ENCODE measurements at regions not wholly inside any gene's neighbourhood (a gene's known extent, or its start where the extent isn't known, plus 50 kb on each side); places are given as distances from the start of the nearest gene placed in this dataset.
A peak's percentile ranks its signal among the peaks of the same experiment; 100 is the strongest.

- peak; percentile 20 for DNase-seq (ENCODE audit: low spot score)
Measured at GRCh38 chr13:76440568-76440967, 445.6 kb downstream of the KCTD12 start.

- DNase-seq (ENCODE audit: low spot score) = no peak
Measured at GRCh38 chr13:76439546-76439945, 446.7 kb downstream of the KCTD12 start.

- no peak for DNase-seq (ENCODE audit: low spot score)
Measured at GRCh38 chr13:76438050-76438449, 448.2 kb downstream of the KCTD12 start.

DNA sequence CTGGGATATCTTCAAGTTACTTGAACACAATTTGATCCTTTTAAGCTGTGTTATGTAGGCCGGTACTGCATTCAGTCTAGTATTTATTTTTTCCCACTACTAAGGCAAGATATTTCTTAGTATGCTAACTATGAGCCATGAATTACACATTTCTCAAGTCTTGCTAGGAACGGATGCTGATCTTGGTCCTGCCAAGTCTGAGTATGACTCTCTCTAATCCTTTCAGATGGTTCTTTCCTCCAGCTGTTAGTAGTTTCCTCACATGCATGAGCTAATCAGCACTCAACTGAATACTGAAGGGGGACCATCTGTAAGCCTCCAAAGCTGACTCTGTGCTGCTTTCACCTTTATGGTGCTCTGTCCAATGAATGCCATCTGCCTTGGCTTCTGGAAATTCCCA, 460.3 kb downstream of the KCTD12 start:
- no peak for DNase-seq (ENCODE audit: low spot score)

DNA sequence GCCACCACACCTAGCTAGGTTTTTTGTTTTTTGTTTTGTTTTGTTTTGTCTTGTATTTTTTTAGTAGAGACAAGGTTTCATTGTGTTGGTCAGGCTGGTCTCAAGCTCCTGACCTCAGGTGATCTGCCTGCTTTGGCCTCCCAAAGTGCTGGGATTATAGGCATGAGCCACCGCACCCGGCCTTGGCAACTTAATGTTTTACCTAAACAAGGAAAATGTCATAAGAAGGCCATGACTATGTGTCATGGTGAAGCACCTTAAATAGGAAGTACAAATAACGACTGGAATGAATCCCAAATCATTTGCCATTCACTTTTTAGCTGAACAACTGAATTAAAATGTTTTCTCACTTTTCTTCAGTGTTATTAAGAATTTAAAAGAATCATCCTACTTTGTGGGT, 465.2 kb downstream of the KCTD12 start:
- DNase-seq (ENCODE audit: low spot score) = no peak

GRCh38 chr13:76418404-76418803, 467.8 kb downstream of the KCTD12 start:
- DNase-seq (ENCODE audit: low spot score) = no peak

DNA sequence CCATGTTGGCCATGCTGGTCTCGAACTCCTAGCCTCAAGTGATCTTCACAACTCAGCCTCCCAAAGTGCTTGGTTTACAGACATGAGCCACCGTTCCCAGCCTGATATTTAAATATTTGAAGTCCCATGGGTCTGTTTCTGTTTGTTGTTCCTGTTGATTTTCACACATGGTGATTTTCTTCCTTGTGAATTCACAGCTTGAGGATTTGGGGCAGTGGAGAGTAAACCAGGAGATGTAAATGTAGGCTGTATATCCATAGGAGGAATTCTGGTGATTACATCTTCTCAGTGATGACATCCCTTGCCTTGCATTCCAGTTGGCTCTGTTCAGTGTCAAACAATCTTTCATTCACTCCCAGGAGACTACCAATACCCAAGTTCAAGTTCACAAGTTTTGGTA, 471.9 kb downstream of the KCTD12 start:
- DNase-seq (ENCODE audit: low spot score) = no peak

- DNase-seq (ENCODE audit: low spot score) = no peak
Measured at GRCh38 chr13:76406243-76406642, 480.0 kb downstream of the KCTD12 start.

GRCh38 chr13:76398425-76398824, 487.8 kb downstream of the KCTD12 start:
- no peak for DNase-seq (ENCODE audit: low spot score)

DNA sequence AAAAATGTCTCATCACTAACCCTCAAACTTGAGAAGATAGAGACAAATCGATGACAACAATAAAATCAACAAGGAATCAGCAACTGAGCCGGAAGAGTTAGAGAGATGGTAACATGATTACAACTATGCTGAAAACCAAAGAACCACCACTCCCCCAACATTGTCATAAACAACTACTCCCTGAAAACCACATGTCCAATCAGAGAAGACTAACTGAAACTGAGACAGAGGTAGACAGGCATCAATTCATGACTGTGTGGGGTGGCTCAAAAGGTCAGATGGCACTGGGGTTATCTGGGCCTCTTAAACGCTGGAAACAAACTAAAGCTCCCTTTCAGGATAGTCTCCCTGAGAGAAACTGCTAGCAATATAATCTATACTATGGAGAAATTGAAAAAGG, 488.8 kb downstream of the KCTD12 start:
- DNase-seq (ENCODE audit: low spot score) = no peak

DNA sequence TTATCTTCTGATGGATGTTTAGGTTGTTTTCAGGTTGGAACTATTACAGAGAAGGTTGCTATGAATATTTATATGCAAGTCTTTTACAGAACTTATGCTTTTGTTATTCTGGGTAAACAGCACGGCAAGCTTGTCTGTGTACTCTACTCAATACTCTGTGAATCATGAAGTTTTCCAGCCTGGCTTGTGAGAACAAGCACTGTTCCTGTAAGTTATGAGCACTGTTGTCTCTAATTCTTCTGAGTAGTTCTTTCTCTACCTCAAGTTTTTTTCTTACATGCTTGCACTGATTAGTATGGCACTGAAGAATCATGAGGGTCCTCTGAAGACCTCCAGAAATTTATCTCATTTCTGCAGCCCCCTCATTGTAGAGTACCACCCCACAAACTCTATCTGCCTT, 496.9 kb downstream of the KCTD12 start:
- no peak for DNase-seq (ENCODE audit: low spot score)

- peak; percentile 40 for DNase-seq (ENCODE audit: low spot score)
Measured at GRCh38 chr13:76387566-76387965, 498.6 kb downstream of the KCTD12 start.

- no peak for DNase-seq (ENCODE audit: low spot score)
Measured at GRCh38 chr13:76386321-76386720, 499.9 kb downstream of the KCTD12 start.

- DNase-seq (ENCODE audit: low spot score) = no peak
Measured at GRCh38 chr13:76385586-76385985, 500.6 kb downstream of the KCTD12 start.

DNA sequence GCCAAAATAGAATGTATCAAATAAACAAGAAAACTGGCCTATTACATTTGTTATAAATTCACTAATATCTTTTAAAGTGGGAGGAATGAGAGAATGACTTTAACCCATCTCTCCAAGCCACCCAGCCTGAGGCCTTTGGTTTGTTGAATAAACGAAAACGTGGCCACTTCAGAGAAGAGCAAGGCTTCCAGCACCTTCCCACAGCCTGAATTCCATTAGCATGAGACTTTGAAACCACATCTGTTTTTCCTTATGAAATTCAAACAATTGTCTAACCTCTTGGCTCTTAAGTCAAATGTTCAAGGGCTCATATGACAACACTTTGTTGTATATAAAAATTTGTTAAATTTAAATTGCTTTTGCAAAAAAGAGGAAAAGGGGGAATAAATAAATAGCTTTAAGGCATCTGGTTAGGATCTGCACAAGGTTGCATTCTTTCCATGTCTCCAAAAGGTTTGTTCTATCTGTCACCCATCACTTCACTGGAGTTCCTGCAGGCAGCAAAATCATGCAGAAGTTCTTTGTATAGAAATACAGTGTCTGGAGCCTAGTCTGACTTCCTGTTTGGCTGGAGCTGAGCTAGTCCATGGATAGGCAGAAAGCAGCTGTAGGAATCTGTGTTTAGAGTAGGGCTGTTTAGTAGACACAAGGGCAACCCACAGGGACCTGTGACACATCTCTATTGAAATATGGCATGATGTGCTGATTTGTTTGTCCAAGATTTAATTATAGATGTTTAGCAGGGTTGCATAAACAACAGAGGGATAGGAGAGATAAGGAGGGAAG, 502.3 kb downstream of the KCTD12 start:
- DNase-seq (ENCODE audit: low spot score) = no peak

DNA sequence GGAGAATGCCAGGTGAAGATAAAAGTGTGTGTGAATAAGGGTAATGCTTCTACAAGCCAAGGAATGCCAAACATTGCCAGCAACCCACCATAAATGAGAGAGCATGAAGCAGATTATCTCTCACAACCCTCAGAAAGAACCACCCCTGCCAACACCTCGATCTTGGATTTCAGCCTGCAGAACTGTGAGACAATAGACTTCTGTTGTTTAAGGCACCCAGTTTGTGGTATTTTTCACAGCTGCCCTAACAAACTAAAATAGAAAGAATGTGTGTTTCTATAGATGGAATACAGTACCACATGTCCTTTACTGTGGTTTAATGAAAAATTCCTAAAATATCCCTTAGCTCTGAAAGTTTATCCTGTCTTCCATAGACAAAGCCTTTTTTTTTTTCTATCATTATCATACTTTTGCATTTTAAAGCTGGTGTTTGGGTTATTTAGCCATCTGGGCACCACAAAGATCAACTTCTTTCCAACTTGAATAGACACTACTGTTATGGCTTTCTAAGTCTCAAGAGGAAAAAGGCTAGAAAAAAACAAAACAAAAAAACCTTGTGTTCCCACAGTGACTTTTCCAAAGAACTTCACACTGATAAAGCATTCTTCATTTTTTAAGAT, 505.6 kb downstream of the KCTD12 start:
- DNase-seq (ENCODE audit: low spot score) = peak; percentile 58

- no peak for DNase-seq (ENCODE audit: low spot score)
Measured at GRCh38 chr13:76379341-76380105, 506.7 kb downstream of the KCTD12 start.

GRCh38 chr13:76378767-76379166, 507.4 kb downstream of the KCTD12 start:
- no peak for DNase-seq (ENCODE audit: low spot score)

- DNase-seq (ENCODE audit: low spot score) = no peak
Measured at GRCh38 chr13:76363682-76364289, 522.4 kb downstream of the KCTD12 start.

DNA sequence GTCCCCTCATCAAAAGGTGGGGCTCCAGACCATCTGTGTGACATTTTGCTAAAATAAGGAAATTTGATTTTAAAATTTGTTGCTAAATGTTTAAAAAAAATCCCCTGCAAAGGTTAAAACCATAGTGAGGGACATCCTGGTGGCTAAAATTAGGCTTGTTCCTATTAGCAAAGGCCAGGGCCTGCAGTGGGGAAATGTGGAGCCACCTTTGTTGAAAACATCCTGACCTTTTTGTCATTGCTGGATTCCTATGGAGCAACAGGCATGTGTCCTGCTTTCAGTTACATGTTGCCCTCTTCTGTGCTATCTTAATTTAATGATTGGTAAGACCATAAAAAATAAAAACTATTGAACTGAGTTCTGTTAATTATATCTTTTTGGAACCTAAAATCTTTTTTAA, 524.3 kb downstream of the KCTD12 start:
- DNase-seq (ENCODE audit: low spot score) = no peak

DNA sequence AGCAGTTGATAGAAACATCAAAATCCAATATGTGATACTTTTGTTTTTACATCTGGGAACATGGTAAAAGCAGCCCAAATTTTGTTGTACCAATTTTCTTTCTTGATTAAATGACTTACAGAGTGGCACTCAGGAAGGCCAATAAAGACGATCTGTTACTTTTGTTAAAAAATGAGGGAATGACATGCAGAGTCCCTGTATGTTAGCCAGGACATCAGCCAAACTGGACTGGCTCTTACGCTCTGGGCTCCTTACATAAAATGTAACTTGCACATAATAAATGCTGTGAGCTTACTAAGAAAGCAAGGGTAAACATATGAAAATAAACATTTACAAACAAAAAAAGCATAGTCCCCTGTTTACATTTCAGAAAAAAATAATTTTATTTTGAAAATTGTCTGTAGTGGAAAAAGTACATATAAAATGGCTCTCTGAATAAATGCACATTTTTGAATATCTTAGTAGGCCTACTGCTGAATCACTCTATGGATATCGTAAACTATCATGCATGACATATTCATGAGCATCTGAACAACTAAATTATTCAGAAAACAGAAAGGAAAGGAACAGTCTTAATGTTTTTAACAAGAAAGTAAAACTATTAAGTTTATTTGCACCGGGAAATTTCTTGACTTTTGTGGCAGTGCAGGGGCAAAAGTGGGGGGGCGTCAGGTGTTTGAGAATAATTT, 534.5 kb downstream of the KCTD12 start:
- no peak for DNase-seq (ENCODE audit: low spot score)

DNA sequence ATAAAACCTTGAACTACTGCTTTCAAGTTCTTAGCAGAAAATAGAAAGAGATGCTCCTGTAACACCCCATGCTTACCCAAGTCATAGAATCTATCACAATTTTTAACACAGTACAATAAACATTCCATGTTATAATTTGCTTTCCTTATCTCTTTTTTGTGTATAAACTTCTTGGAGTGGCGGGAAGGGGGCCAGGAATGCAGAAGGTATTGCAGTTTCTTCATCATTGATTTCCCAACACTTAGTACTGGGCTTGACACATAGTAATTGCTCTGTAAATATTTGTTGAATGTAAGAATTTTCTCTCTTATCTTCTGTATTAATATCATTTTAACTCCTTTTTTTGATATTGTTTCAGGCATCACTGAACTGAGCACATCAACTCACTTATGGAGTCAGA, 535.8 kb downstream of the KCTD12 start:
- DNase-seq (ENCODE audit: low spot score) = no peak

Measured in globus pallidus (tissue), 1 donor.